Adrenal gland (tissue), 9 donors: ENCODE measurements at regions not wholly inside any gene's neighbourhood (a gene's known extent, or its start where the extent isn't known, plus 50 kb on each side); places are given as distances from the start of the nearest gene placed in this dataset.

Experiments used
- DNase-seq, 7 donors: peaks; one replicate each; pipeline ENCODE4 v3.0.0-alpha.2; 2019 to 2020
- H3K27ac ChIP-seq, 5 donors: fragments of 200-600 bp; sonication (generic) in 4 of 5; 1 replicate in 3 of 5; 2 replicates in 2 of 5; pipeline versions ENCODE4 v1.5.1 to v1.8.0; 2016 to 2020; ENCODE audit warnings: mild to moderate bottlenecking in 1 of 5
- H3K27me3 ChIP-seq: fragments of 200-600 bp; 2 replicates; pipeline ENCODE4 v1.8.0; 2021
- H3K36me3 ChIP-seq, 2 donors: fragments of 200-600 bp; replicated peaks in 1 of 2; 1 replicate in 1 of 2; 2 replicates in 1 of 2; pipeline versions ENCODE4 v1.5.1 to v1.8.0; 2018 to 2022
- H3K4me1 ChIP-seq, 2 donors: fragments of 200-600 bp; replicated peaks in 1 of 2; 1 replicate in 1 of 2; 2 replicates in 1 of 2; pipeline versions ENCODE4 v1.5.1 to v1.8.0; 2018 to 2021
- H3K4me3 ChIP-seq, 4 donors: fragments of 200-600 bp; sonication (generic) in 3 of 4; one replicate each; pipeline ENCODE4 v1.5.1; 2016 to 2018
- H3K9me3 ChIP-seq, 3 donors: fragments of 200-600 bp; sonication (generic) in 1 of 3; replicated peaks in 1 of 3; 1 replicate in 2 of 3; 2 replicates in 1 of 3; pipeline versions ENCODE4 v1.5.1 to v1.8.0; 2016 to 2021
- POLR2A ChIP-seq, 2 donors: fragments of 450-650 bp; IDR thresholded peaks; one replicate each; pipeline ENCODE4 v1.6.1; 2017; ENCODE audit warnings: antibody characterized with exemption in 2 of 2, mild to moderate bottlenecking in 2 of 2, moderate library complexity in 1 of 2
- WGBS, 4 donors: extraction: QIAGEN DNeasy Blood & Tissue Kit in 2 of 4; methylation state at CpG; one replicate each; pipeline versions ENCODE4 v1.1.5 to v1.1.7; 2013 to 2017; 5-methylcytosine and 5-hydroxymethylcytosine counted together
- intact Hi-C, 2 donors: fragments of 100-400 bp; cut with DNase I; formaldehyde crosslinking; loops; one replicate each; pipeline versions ENCODE4 v1.14.1 to v1.15.0; 2022 to 2023
- TF ChIP-seq, protein P1 (sequence below), 6 experiments: fragments of 450-650 bp in 4 of 6; fragments of 200-600 bp in 2 of 6; sonication (generic) in 1 of 6; IDR thresholded peaks; 1 replicate in 5 of 6; 2 replicates in 1 of 6; pipeline versions ENCODE4 v1.5.1 to v1.8.0; 2016 to 2021; ENCODE audit warnings: antibody characterized with exemption in 6 of 6, mild to moderate bottlenecking in 2 of 6, moderate library complexity in 1 of 6
- donor health status: healthy with polysubstance abuse.
- donor health status: Bipolar disorder and iron deficiency.
- donor health status: DM: yes; HTN: yes; CAD: no.
- donor health status: DM: no; HTN: no; CAD: no.
- donor health status: DM: no; HTN: no; CAD: no.

DNA sequence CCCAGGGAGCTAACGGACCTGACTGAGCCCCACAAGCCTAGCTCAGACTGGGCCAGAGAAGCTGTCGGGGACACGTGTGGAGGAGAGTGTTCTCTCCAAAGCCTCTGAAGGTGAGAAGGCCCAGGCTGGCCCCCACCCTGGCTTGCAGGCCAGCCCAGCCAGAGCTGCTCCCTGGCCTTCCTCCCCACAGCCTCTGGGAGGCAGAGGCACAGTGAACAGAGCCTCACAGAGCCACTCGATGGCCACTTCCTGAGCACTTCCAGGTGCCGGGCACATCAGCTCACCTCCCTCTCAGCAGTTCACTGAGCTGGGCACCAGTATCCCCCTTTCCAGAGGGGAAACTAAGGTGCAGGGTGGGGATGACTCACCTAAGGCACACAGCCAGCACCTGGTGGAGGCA lies 109.4 kb upstream of the LINGO1 start:
- intact Hi-C loops, result no loop called here
- Histone ChIP-seq H3K27ac (no peak overlapping the region), H3K27me3 (no peaks in the 10 kb centered on the region), H3K9me3 (no peaks in the 10 kb centered on the region), H3K36me3 (no peaks in the 10 kb centered on the region), H3K4me1 (no peaks in the 10 kb centered on the region), H3K4me3 (no peak overlapping the region)
- WGBS, 4 donors, result 80 to 86% (median 84%) methylated on average over 3 to 5 of the region's 5 CpGs
- no peak for DNase-seq
- TF ChIP-seq POLR2A (IDR thresholded peaks at IDR 0.05), result no peak
- TF ChIP-seq, protein P1, sequence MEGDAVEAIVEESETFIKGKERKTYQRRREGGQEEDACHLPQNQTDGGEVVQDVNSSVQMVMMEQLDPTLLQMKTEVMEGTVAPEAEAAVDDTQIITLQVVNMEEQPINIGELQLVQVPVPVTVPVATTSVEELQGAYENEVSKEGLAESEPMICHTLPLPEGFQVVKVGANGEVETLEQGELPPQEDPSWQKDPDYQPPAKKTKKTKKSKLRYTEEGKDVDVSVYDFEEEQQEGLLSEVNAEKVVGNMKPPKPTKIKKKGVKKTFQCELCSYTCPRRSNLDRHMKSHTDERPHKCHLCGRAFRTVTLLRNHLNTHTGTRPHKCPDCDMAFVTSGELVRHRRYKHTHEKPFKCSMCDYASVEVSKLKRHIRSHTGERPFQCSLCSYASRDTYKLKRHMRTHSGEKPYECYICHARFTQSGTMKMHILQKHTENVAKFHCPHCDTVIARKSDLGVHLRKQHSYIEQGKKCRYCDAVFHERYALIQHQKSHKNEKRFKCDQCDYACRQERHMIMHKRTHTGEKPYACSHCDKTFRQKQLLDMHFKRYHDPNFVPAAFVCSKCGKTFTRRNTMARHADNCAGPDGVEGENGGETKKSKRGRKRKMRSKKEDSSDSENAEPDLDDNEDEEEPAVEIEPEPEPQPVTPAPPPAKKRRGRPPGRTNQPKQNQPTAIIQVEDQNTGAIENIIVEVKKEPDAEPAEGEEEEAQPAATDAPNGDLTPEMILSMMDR (IDR thresholded peaks at IDR 0.05), result no peak

DNA sequence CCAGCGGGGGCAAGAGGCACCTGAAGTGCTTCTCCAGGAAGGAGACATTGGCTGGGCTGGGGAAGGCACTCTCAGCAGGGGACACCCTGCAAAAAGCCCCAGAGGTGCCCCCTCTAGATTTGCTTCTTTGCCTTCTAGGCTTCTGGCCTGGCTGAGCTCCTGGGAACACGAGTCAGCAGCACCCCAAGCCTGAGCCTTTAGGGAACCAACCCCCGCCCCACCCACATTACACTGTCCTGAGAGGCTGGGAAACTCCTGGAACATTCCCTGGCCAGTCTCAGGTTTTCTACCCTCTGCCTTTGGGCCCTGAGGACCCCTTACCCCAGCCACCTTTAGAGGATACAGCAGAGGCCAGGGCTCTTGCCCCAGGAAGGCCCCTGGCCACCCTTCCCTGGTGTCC lies 108.4 kb upstream of the LINGO1 start:
- H3K27me3 ChIP-seq, result no peaks in the 10 kb centered on the region
- no peaks in the 10 kb centered on the region for H3K36me3 ChIP-seq
- no peak overlapping the region for H3K27ac ChIP-seq
- DNase-seq, result no peak
- no peaks in the 10 kb centered on the region for H3K9me3 ChIP-seq
- WGBS, 4 donors, result 86 to 90% (median 88%) methylated on average over 1 to 3 of the region's 3 CpGs; no CpG with 5 or more reads in 1 of the 4 donors
- no peak overlapping the region for H3K4me3 ChIP-seq
- no peaks in the 10 kb centered on the region for H3K4me1 ChIP-seq
- no peak for TF ChIP-seq POLR2A (IDR thresholded peaks at IDR 0.05)
- TF ChIP-seq, protein P1 (IDR thresholded peaks at IDR 0.05), result no peak
- intact Hi-C loops, result no loop called here

DNA sequence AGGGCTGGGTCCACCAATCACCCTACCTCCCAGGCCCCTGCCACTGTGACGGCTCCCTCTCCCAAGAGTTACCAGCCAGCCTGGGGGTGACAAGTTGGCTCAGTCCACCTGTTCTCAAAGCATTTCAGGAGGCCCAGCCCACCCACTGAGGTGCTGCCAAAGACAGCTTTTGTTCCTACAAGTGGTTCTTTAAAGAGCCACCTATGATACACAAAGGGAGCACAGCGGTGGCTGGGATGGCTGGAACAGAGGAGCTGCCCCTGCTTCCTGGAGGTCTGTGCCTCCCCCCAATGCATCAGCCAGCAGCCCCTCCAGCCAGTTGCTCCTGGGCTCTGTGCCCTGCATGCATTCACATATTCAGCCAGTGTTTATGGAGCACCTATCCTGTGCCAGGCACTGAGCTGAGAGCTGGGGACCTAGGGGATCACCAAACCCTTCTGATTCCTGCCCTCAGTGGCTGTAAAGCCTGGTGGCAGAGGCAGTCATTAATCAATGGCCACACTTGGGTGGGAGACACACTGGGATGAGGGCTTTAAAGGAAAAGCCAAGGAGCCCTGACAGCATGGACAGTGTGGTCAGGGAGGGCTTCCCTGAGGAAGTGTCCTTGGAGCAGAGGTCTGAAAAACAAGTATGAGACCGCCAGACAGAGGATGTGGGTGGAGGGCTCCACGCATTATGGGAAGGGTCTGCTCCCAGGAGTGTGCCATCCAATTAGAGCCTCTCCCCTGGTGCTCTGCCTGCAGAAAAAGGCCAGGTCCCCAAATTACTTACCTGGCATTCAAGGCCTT lies 107.1 kb upstream of the LINGO1 start:
- Histone ChIP-seq H3K36me3 (no peaks in the 10 kb centered on the region), H3K9me3 (no peaks in the 10 kb centered on the region), H3K4me3 (no peak overlapping the region), H3K27me3 (no peaks in the 10 kb centered on the region), H3K4me1 (no peaks in the 10 kb centered on the region), H3K27ac (no peak overlapping the region)
- intact Hi-C loops, result no loop called here
- no peak for DNase-seq
- 51 to 79% (median 63%) methylated on average over 3 to 4 of the region's 4 CpGs for WGBS, 4 donors
- no peak for TF ChIP-seq POLR2A (IDR thresholded peaks at IDR 0.05)
- TF ChIP-seq, protein P1 (IDR thresholded peaks at IDR 0.05), result no peak

DNA sequence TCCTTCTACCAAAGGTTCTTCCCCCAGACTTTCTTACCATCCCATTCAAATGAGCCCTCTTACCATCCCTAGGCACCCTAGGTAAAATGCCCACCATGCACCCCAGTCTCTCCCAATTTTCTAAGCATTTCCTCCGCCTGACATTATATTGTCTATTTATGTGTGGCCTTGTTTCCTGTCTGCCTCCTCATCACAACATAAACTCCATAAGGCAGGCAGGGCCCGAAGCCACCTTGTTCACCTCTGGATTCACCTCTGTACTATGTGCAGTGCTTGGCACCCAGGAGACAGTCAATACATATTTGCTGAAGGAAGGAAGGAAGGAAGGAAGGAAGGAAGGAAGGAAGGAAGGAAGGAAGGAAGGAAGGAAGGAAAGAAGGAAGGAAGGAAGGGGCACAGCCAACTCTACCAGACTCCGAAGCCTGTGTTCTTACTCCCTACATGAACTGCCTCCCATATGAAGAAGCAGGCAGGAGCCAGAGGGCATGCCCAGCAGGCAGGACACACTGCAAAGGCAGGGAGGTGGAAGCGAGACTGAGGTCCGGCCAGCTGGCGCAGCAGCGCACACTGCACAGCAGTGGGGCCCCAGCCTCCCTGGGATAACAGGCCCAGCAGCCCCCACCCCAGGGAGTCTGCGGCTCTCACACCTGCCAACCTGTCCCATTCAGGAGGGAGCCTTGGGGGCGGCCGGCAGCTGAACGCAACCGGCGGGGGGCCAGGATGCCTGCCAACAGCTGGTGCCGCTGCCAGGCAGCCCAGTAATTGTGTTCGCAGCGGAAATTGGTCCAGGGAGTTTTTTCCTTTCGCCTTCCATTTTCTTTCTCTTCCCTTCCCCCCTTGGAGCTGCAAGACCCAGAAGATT lies 106.0 kb upstream of the LINGO1 start:
- Histone ChIP-seq H3K27me3 (no peaks in the 10 kb centered on the region), H3K27ac (no peak overlapping the region), H3K36me3 (no peaks in the 10 kb centered on the region), H3K9me3 (no peaks in the 10 kb centered on the region), H3K4me3 (no peak overlapping the region), H3K4me1 (no peaks in the 10 kb centered on the region)
- 56 to 84% (median 67%) methylated on average over 14 to 17 of the region's 17 CpGs for WGBS, 4 donors
- TF ChIP-seq POLR2A (IDR thresholded peaks at IDR 0.05), result no peak
- TF ChIP-seq, protein P1 (IDR thresholded peaks at IDR 0.05), result no peak
- no peak for DNase-seq
- intact Hi-C loops, result no loop called here
